ENCODE measurements at regions not wholly inside any gene's neighbourhood (a gene's known extent, or its start where the extent isn't known, plus 50 kb on each side); places are given as distances from the start of the nearest gene placed in this dataset.

- no peak for DNase-seq (ENCODE audit: low read depth)
- no peak for TF ChIP-seq CTCF (IDR thresholded peaks at IDR 0.05; ENCODE audit: low read length, missing control alignments)
- no peak overlapping the region for H3K4me3 ChIP-seq (replicated peaks; ENCODE audit: low read depth, low read length)
Measured at GRCh38 chr2:128789221-128789620, 470.6 kb upstream of the HS6ST1 start.

GRCh38 chr2:128789776-128790455 is 471.2 kb upstream of the HS6ST1 start:
- DNase-seq (ENCODE audit: low read depth) = no peak
- no peak for TF ChIP-seq CTCF (IDR thresholded peaks at IDR 0.05; ENCODE audit: low read length, missing control alignments)
- no peak overlapping the region for H3K4me3 ChIP-seq (replicated peaks; ENCODE audit: low read depth, low read length)

- no peak overlapping the region for H3K4me3 ChIP-seq (replicated peaks; ENCODE audit: low read depth, low read length)
- TF ChIP-seq CTCF (IDR thresholded peaks at IDR 0.05; ENCODE audit: low read length, missing control alignments) = no peak
- DNase-seq (ENCODE audit: low read depth) = no peak
Measured at GRCh38 chr2:128790541-128791001, 471.9 kb upstream of the HS6ST1 start.

GRCh38 chr2:128791120-128791984 is 472.7 kb upstream of the HS6ST1 start:
- DNase-seq (ENCODE audit: low read depth) = no peak
- no peak for TF ChIP-seq CTCF (IDR thresholded peaks at IDR 0.05; ENCODE audit: low read length, missing control alignments)

GRCh38 chr2:128791985-128792320 is 473.3 kb upstream of the HS6ST1 start:
- no peak for DNase-seq (ENCODE audit: low read depth)
- TF ChIP-seq CTCF (IDR thresholded peaks at IDR 0.05; ENCODE audit: low read length, missing control alignments) = no peak
- H3K4me3 ChIP-seq (replicated peaks; ENCODE audit: low read depth, low read length) = no peak overlapping the region

More at GRCh38 chr2:128791120-128791984, 472.7 kb upstream of the HS6ST1 start:
- no peak overlapping the region for H3K4me3 ChIP-seq (replicated peaks; ENCODE audit: low read depth, low read length)

- no peak for TF ChIP-seq CTCF (IDR thresholded peaks at IDR 0.05; ENCODE audit: low read length, missing control alignments)
- DNase-seq (ENCODE audit: low read depth) = no peak
- no peak overlapping the region for H3K4me3 ChIP-seq (replicated peaks; ENCODE audit: low read depth, low read length)
Measured at GRCh38 chr2:128792476-128793054, 473.9 kb upstream of the HS6ST1 start.
